H9 (cell line): ENCODE measurements at regions not wholly inside any gene's neighbourhood (a gene's known extent, or its start where the extent isn't known, plus 50 kb on each side); places are given as distances from the start of the nearest gene placed in this dataset.

Experiments used
- DNase-seq: peaks from one replicate; pipeline ENCODE4 v3.0.0-alpha.2; 2017
- H2AFZ ChIP-seq: one replicate; pipeline ENCODE4 v1.6.1; 2013; ENCODE audit warnings: mild to moderate bottlenecking, low read length, control low read depth, moderate library complexity
- H2AK5ac ChIP-seq: 2 replicates; pipeline ENCODE4 v1.6.1; 2013; ENCODE audit warnings: low read length, control low read depth, mixed read lengths; ENCODE audit not compliant: insufficient read length
- H2BK120ac ChIP-seq: one replicate; pipeline ENCODE4 v1.6.1; 2013; ENCODE audit warnings: low read depth, mild to moderate bottlenecking, low read length, control low read depth, inconsistent platforms; ENCODE audit not compliant: poor library complexity, severe bottlenecking
- H2BK12ac ChIP-seq: 2 replicates; pipeline ENCODE4 v1.6.1; 2013; ENCODE audit warnings: low read length, control low read depth, mixed read lengths, low read depth; ENCODE audit not compliant: insufficient read length
- H2BK15ac ChIP-seq: 2 replicates; pipeline ENCODE4 v1.6.1; 2013; ENCODE audit warnings: low read depth, low read length, control low read depth
- H2BK20ac ChIP-seq: one replicate; pipeline ENCODE4 v1.6.1; 2013; ENCODE audit warnings: low read depth, mild to moderate bottlenecking, low read length, control low read depth, inconsistent platforms; ENCODE audit not compliant: poor library complexity, severe bottlenecking
- H2BK5ac ChIP-seq: 2 replicates; pipeline ENCODE4 v1.6.1; 2013; ENCODE audit warnings: low read length, control low read depth, mixed read lengths; ENCODE audit not compliant: insufficient read length
- H3K14ac ChIP-seq: 2 replicates; pipeline ENCODE4 v1.6.1; 2013; ENCODE audit warnings: low read length, control low read depth; ENCODE audit not compliant: insufficient read depth
- H3K18ac ChIP-seq: 2 replicates; pipeline ENCODE4 v1.6.1; 2013; ENCODE audit warnings: low read depth, mild to moderate bottlenecking, mixed read lengths, low read length, control low read depth; ENCODE audit not compliant: insufficient read length
- H3K23ac ChIP-seq: 2 replicates; pipeline ENCODE4 v1.6.1; 2013; ENCODE audit warnings: low read length, control low read depth, mixed read lengths, low read depth; ENCODE audit not compliant: insufficient read length
- H3K23me2 ChIP-seq: 2 replicates; pipeline ENCODE4 v1.6.1; 2013; ENCODE audit warnings: low read depth, mild to moderate bottlenecking, mixed read lengths, low read length, control low read depth; ENCODE audit not compliant: insufficient read length, poor library complexity, severe bottlenecking
- H3K27ac ChIP-seq: 2 replicates; pipeline ENCODE4 v1.5.1; 2013; ENCODE audit warnings: low read length, control low read depth, mixed read lengths, low read depth; ENCODE audit not compliant: insufficient read length
- H3K27me3 ChIP-seq: 2 replicates; pipeline ENCODE4 v1.6.1; 2013; ENCODE audit warnings: low read length, control low read depth, inconsistent platforms; ENCODE audit not compliant: insufficient read depth
- H3K4ac ChIP-seq: 2 replicates; pipeline ENCODE4 v1.6.1; 2013; ENCODE audit warnings: low read depth, mild to moderate bottlenecking, control low read depth, inconsistent platforms, low read length, moderate library complexity
- H3K4me1 ChIP-seq: 2 replicates; pipeline ENCODE4 v1.6.1; 2013; ENCODE audit warnings: low read length, control low read depth, inconsistent platforms; ENCODE audit not compliant: insufficient read depth
- H3K4me2 ChIP-seq: 2 replicates; pipeline ENCODE4 v1.6.1; 2013; ENCODE audit warnings: low read length, control low read depth, mixed read lengths; ENCODE audit not compliant: insufficient read length, insufficient read depth
- H3K56ac ChIP-seq: 2 replicates; pipeline ENCODE4 v1.6.1; 2013; ENCODE audit warnings: low read depth, mild to moderate bottlenecking, mixed read lengths, low read length, control low read depth; ENCODE audit not compliant: insufficient read length
- H3K79me1 ChIP-seq: 2 replicates; pipeline ENCODE4 v1.6.1; 2013; ENCODE audit warnings: low read depth, mild to moderate bottlenecking, moderate library complexity, low read length, control low read depth, inconsistent platforms; ENCODE audit not compliant: insufficient read depth, poor library complexity, severe bottlenecking
- H3K79me2 ChIP-seq: 2 replicates; pipeline ENCODE4 v1.6.1; 2013; ENCODE audit warnings: low read length, control low read depth, inconsistent platforms; ENCODE audit not compliant: insufficient read depth
- H3K9ac ChIP-seq: 2 replicates; pipeline ENCODE4 v1.6.1; 2013; ENCODE audit warnings: low read length, control low read depth, mixed read lengths; ENCODE audit not compliant: insufficient read length; ENCODE audit errors: extremely low read depth
- H3K9me3 ChIP-seq: one replicate; pipeline ENCODE4 v1.6.1; 2013; ENCODE audit warnings: low read depth, low read length, inconsistent platforms; ENCODE audit not compliant: control insufficient read depth
- H3T11ph ChIP-seq: one replicate; pipeline ENCODE4 v1.6.1; 2013; ENCODE audit warnings: mild to moderate bottlenecking, low read length, control low read depth, inconsistent platforms
- H4K20me1 ChIP-seq: one replicate; pipeline ENCODE4 v1.6.1; 2013; ENCODE audit not compliant: control insufficient read depth, insufficient read length, insufficient read depth
- H4K5ac ChIP-seq: 2 replicates; pipeline ENCODE4 v1.6.1; 2013; ENCODE audit warnings: low read depth, mild to moderate bottlenecking, mixed read lengths, low read length, control low read depth; ENCODE audit not compliant: insufficient read length
- H4K8ac ChIP-seq: replicated peaks from 2 replicates; pipeline ENCODE4 v1.6.1; 2013; ENCODE audit warnings: low read length, control low read depth, mixed read lengths, low read depth; ENCODE audit not compliant: insufficient read length
- H4K91ac ChIP-seq: 2 replicates; pipeline ENCODE4 v1.6.1; 2013; ENCODE audit warnings: low read depth, mild to moderate bottlenecking, moderate library complexity, mixed read lengths, low read length, control low read depth; ENCODE audit not compliant: insufficient read length
- H3K27ac Mint-ChIP-seq, 3 experiments: 2 replicates in 2 of 3; 3 replicates in 1 of 3; pipeline ENCODE4 v1.8.0; 2020 to 2021; ENCODE audit warnings: mixed read lengths in 3 of 3, mild to moderate bottlenecking in 1 of 3, moderate library complexity in 1 of 3
- H3K27me3 Mint-ChIP-seq: 2 replicates; pipeline ENCODE4 v1.8.0; 2021; ENCODE audit warnings: low read depth, mild to moderate bottlenecking, moderate library complexity, mixed read lengths
- H3K36me3 Mint-ChIP-seq, 3 experiments: 2 replicates in 2 of 3; 3 replicates in 1 of 3; pipeline ENCODE4 v1.8.0; 2020 to 2021; ENCODE audit warnings: low read depth in 3 of 3, mixed read lengths in 3 of 3; ENCODE audit not compliant: insufficient read depth in 1 of 3
- H3K4me1 Mint-ChIP-seq, 2 experiments: 2 replicates each; pipeline ENCODE4 v1.8.0; 2020; ENCODE audit warnings: mixed read lengths in 2 of 2
- H3K4me3 Mint-ChIP-seq, 2 experiments: 2 replicates in 1 of 2; 3 replicates in 1 of 2; pipeline ENCODE4 v1.8.0; 2020 to 2021; ENCODE audit warnings: mild to moderate bottlenecking in 2 of 2, mixed read lengths in 2 of 2, moderate library complexity in 1 of 2
- H3K9me3 Mint-ChIP-seq, 2 experiments: 2 replicates in 1 of 2; 3 replicates in 1 of 2; pipeline ENCODE4 v1.8.0; 2020; ENCODE audit warnings: mild to moderate bottlenecking in 2 of 2, mixed read lengths in 2 of 2, moderate library complexity in 1 of 2
- WGBS: extraction: QIAGEN DNeasy Blood & Tissue Kit; methylation state at CpG from one replicate; pipeline ENCODE4 v1.1.7; 2013; ENCODE audit warnings: missing lambda C conversion rate, low lambda C conversion rate, mixed read lengths; ENCODE audit not compliant: insufficient read length; ENCODE audit errors: extremely low coverage; 5-methylcytosine and 5-hydroxymethylcytosine counted together
- TF ChIP-seq, protein P1 (sequence below): fragments of 200-600 bp; sonication (generic); conservative IDR thresholded peaks from 3 replicates; pipeline ENCODE4 v1.8.0; 2021; ENCODE audit warnings: antibody characterized with exemption, mild to moderate bottlenecking

DNA sequence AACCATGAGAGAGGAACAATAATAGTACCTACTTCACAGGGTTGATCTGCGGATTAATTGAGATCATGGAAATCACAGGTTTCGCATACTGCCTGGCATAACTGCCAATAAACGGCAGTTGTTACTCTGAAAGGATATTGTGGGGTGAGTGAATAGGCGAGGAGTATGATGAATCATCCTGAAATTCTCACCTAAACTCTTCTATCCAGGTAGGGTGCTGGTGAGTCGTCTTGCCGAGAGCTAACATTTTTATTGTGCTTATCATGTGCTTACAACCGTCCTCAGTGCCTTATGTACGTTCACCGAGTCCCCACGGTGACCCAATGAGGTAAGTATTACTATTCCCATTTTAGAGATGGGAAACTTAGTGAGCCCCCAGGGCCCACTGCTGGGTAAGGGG, 52.4 kb upstream of the SRGAP3 start:
- Histone ChIP-seq H3K27me3 (no peaks in the 10 kb centered on the region), H2BK120ac (no peak overlapping the region), H4K8ac (no peak overlapping the region), H3K4me1 (no peaks in the 10 kb centered on the region), H2BK15ac (no peak overlapping the region), H2AFZ (no peak overlapping the region), H2BK5ac (no peak overlapping the region), H3K9me3 (no peaks in the 10 kb centered on the region), H3K23ac (no peak overlapping the region), H3K56ac (no peak overlapping the region), H3T11ph (no peak overlapping the region), H3K18ac (no peak overlapping the region), H3K4me2 (peak overlapping the region; percentile 34), H3K27ac (no peak overlapping the region), H4K91ac (no peak overlapping the region), H3K14ac (no peak overlapping the region), H3K4ac (no peak overlapping the region), H4K20me1 (no peaks in the 10 kb centered on the region), H2BK20ac (no peak overlapping the region), H3K79me2 (no peaks in the 10 kb centered on the region), H2AK5ac (no peak overlapping the region), H3K79me1 (no peaks in the 10 kb centered on the region), H4K5ac (no peak overlapping the region), H3K9ac (no peak overlapping the region), H3K23me2 (no peaks in the 10 kb centered on the region), H2BK12ac (no peak overlapping the region)
- peaks cover 23% of the 10 kb centered on the region for H3K27me3 Mint-ChIP-seq
- no peak for DNase-seq
- H3K9me3 Mint-ChIP-seq: peaks cover 3 to 4% of the 10 kb centered on the region in 2 experiments; a peak in 3 of 5 replicates
- H3K4me3 Mint-ChIP-seq: peak overlapping the region; percentile 54 to 76
- peaks cover 0 to 5% (median 5%) of the 10 kb centered on the region in 3 experiments; a peak in 3 of 7 replicates for H3K36me3 Mint-ChIP-seq
- peaks cover 16 to 17% of the 10 kb centered on the region in 2 experiments for H3K4me1 Mint-ChIP-seq
- no CpG with 5 or more reads among the region's 10 CpGs for WGBS
- H3K27ac Mint-ChIP-seq: no peak overlapping the region
- TF ChIP-seq, protein P1, sequence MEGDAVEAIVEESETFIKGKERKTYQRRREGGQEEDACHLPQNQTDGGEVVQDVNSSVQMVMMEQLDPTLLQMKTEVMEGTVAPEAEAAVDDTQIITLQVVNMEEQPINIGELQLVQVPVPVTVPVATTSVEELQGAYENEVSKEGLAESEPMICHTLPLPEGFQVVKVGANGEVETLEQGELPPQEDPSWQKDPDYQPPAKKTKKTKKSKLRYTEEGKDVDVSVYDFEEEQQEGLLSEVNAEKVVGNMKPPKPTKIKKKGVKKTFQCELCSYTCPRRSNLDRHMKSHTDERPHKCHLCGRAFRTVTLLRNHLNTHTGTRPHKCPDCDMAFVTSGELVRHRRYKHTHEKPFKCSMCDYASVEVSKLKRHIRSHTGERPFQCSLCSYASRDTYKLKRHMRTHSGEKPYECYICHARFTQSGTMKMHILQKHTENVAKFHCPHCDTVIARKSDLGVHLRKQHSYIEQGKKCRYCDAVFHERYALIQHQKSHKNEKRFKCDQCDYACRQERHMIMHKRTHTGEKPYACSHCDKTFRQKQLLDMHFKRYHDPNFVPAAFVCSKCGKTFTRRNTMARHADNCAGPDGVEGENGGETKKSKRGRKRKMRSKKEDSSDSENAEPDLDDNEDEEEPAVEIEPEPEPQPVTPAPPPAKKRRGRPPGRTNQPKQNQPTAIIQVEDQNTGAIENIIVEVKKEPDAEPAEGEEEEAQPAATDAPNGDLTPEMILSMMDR: no peak
